H1 (cell line): ENCODE measurements at regions not wholly inside any gene's neighbourhood (a gene's known extent, or its start where the extent isn't known, plus 50 kb on each side); places are given as distances from the start of the nearest gene placed in this dataset.

Source experiments
- CTCF ChIA-PET: fragments of 300-600 bp; sonication (Branson Sonifier 250); formaldehyde crosslinking; loops from one replicate; lab custom pipeline; 2021; ENCODE audit not compliant: partially characterized antibody; lab: Charles Lee
- POLR2A ChIA-PET: fragments of 300-600 bp; sonication (Branson Sonifier 250); formaldehyde crosslinking; loops from one replicate; lab custom pipeline; 2021; ENCODE audit warnings: inconsistent platforms; ENCODE audit not compliant: partially characterized antibody; lab: Charles Lee
- DNase-seq, 2 experiments: peaks; one replicate each; pipeline versions ENCODE4 v3.0.0 to v3.0.0-alpha.2; 2010 to 2022; ENCODE audit warnings: low spot score in 2 of 2, low read depth in 1 of 2, mixed read lengths in 1 of 2
- FAIRE-seq: peaks from 2 replicates; lab custom pipeline; 2011; peaks lifted over from hg19 to GRCh38; lab: Jason Lieb, UNC
- H2AFZ ChIP-seq: 2 replicates; pipeline ENCODE4 v1.8.1; 2012; ENCODE audit warnings: low read length, inconsistent platforms
- H2AK5ac ChIP-seq: 2 replicates; pipeline ENCODE4 v1.6.1; 2013; ENCODE audit warnings: low read depth, low read length
- H2BK120ac ChIP-seq: replicated peaks from 2 replicates; pipeline ENCODE3; 2013; ENCODE audit warnings: low read depth, low read length, inconsistent platforms
- H2BK12ac ChIP-seq: 2 replicates; pipeline ENCODE4 v1.6.1; 2013; ENCODE audit warnings: low read depth, low read length
- H2BK15ac ChIP-seq: 2 replicates; pipeline ENCODE4 v1.6.1; 2013; ENCODE audit warnings: low read length
- H2BK20ac ChIP-seq: 2 replicates; pipeline ENCODE4 v1.6.1; 2013; ENCODE audit warnings: low read length
- H2BK5ac ChIP-seq: 2 replicates; pipeline ENCODE4 v1.6.1; 2013; ENCODE audit warnings: low read depth, low read length
- H3K14ac ChIP-seq: 2 replicates; pipeline ENCODE4 v1.6.1; 2013; ENCODE audit warnings: inconsistent platforms; ENCODE audit not compliant: insufficient read length
- H3K18ac ChIP-seq: 2 replicates; pipeline ENCODE4 v1.6.1; 2013; ENCODE audit warnings: low read length; ENCODE audit errors: extremely low read depth
- H3K23ac ChIP-seq: 2 replicates; pipeline ENCODE4 v1.6.1; 2013; ENCODE audit warnings: inconsistent platforms; ENCODE audit not compliant: insufficient read length
- H3K23me2 ChIP-seq: 2 replicates; pipeline ENCODE4 v1.6.1; 2013; ENCODE audit warnings: low read depth, low read length
- H3K27ac ChIP-seq: 2 replicates; pipeline ENCODE4 v1.6.1; 2011; ENCODE audit warnings: low read depth, low read length, inconsistent platforms
- H3K27me3 ChIP-seq, 4 experiments: replicated peaks in 1 of 4; 1 replicate in 1 of 4; 2 replicates in 3 of 4; pipeline versions ENCODE4 v1.6.1 to v1.8.1; 2011 to 2013; ENCODE audit warnings: low read length in 3 of 4, mild to moderate bottlenecking in 3 of 4, inconsistent platforms in 2 of 4, mixed read lengths in 2 of 4, moderate library complexity in 1 of 4; ENCODE audit not compliant: control insufficient read depth in 3 of 4, insufficient read depth in 3 of 4; ENCODE audit errors: extremely low read depth in 1 of 4
- H3K36me3 ChIP-seq, 4 experiments: 2 replicates each; pipeline versions ENCODE4 v1.6.1 to v1.8.1; 2011 to 2013; ENCODE audit warnings: mild to moderate bottlenecking in 4 of 4, low read length in 3 of 4, moderate library complexity in 2 of 4, control low read depth in 1 of 4, inconsistent platforms in 1 of 4; ENCODE audit not compliant: insufficient read depth in 4 of 4, control insufficient read depth in 2 of 4
- H3K4ac ChIP-seq: replicated peaks from 2 replicates; pipeline ENCODE3; 2013; ENCODE audit warnings: low read length, low read depth, mixed read lengths, inconsistent platforms; ENCODE audit not compliant: insufficient read length
- H3K4me1 ChIP-seq, 4 experiments: replicated peaks in 1 of 4; 1 replicate in 1 of 4; 2 replicates in 3 of 4; pipeline versions ENCODE4 v1.6.1 to v1.8.1; 2011 to 2013; ENCODE audit warnings: low read length in 3 of 4, inconsistent platforms in 2 of 4, mixed read lengths in 1 of 4; ENCODE audit not compliant: insufficient read depth in 4 of 4, control insufficient read depth in 3 of 4
- H3K4me2 ChIP-seq, 2 experiments: 2 replicates each; pipeline versions ENCODE4 v1.6.1 to v1.8.1; 2011 to 2013; ENCODE audit warnings: low read depth in 2 of 2, low read length in 2 of 2, control low read depth in 1 of 2, inconsistent platforms in 1 of 2, mild to moderate bottlenecking in 1 of 2; ENCODE audit not compliant: insufficient read depth in 1 of 2
- H3K4me3 ChIP-seq, 4 experiments: fragments of 200-600, 300-600 bp in 1 of 4; sonication (generic), shearing (Covaris generic), sonication (Bioruptor Twin) in 1 of 4; 2 replicates each; pipeline versions ENCODE4 v1.5.1 to v1.8.1; 2011 to 2016; ENCODE audit warnings: low read length in 4 of 4, low read depth in 3 of 4, control low read depth in 2 of 4, inconsistent platforms in 2 of 4, mild to moderate bottlenecking in 2 of 4, mixed read lengths in 1 of 4, moderate library complexity in 1 of 4; ENCODE audit not compliant: insufficient read depth in 2 of 4; ENCODE audit errors: extremely low read depth in 1 of 4
- H3K56ac ChIP-seq: replicated peaks from 2 replicates; pipeline ENCODE3; 2013; ENCODE audit warnings: low read depth, mild to moderate bottlenecking, mixed read lengths, low read length, inconsistent platforms; ENCODE audit not compliant: insufficient read length
- H3K79me1 ChIP-seq: 2 replicates; pipeline ENCODE4 v1.6.1; 2013; ENCODE audit warnings: low read depth, low read length, control low read depth
- H3K79me2 ChIP-seq, 2 experiments: 2 replicates each; pipeline versions ENCODE4 v1.6.1 to v1.8.1; 2012 to 2013; ENCODE audit warnings: low read length in 2 of 2, mild to moderate bottlenecking in 2 of 2, inconsistent platforms in 1 of 2; ENCODE audit not compliant: insufficient read depth in 2 of 2, control insufficient read depth in 1 of 2
- H3K9ac ChIP-seq, 4 experiments: replicated peaks in 1 of 4; 1 replicate in 1 of 4; 2 replicates in 3 of 4; pipeline versions ENCODE4 v1.6.1 to v1.8.1; 2011 to 2013; ENCODE audit warnings: low read depth in 3 of 4, low read length in 3 of 4, control low read depth in 2 of 4, mild to moderate bottlenecking in 2 of 4, moderate library complexity in 2 of 4, inconsistent platforms in 1 of 4; ENCODE audit errors: extremely low read depth in 1 of 4
- H3K9me3 ChIP-seq, 2 experiments: 2 replicates each; pipeline versions ENCODE4 v1.6.1 to v1.8.1; 2012 to 2013; ENCODE audit warnings: mild to moderate bottlenecking in 2 of 2, moderate library complexity in 2 of 2, control low read depth in 1 of 2, inconsistent platforms in 1 of 2, low read depth in 1 of 2, low read length in 1 of 2, mixed read lengths in 1 of 2; ENCODE audit not compliant: insufficient read depth in 2 of 2
- H4K20me1 ChIP-seq, 2 experiments: replicated peaks in 1 of 2; 2 replicates each; pipeline versions ENCODE3 to v1.8.1; 2011 to 2013; ENCODE audit warnings: inconsistent platforms in 2 of 2, low read length in 2 of 2, mild to moderate bottlenecking in 1 of 2; ENCODE audit not compliant: insufficient read depth in 2 of 2, control insufficient read depth in 1 of 2
- H4K5ac ChIP-seq: 2 replicates; pipeline ENCODE4 v1.6.1; 2013; ENCODE audit warnings: low read length, low read depth, mixed read lengths, inconsistent platforms; ENCODE audit not compliant: insufficient read length
- H4K8ac ChIP-seq: 2 replicates; pipeline ENCODE4 v1.8.0; 2013; ENCODE audit warnings: mild to moderate bottlenecking, moderate library complexity, low read length, inconsistent platforms; ENCODE audit not compliant: insufficient read depth; ENCODE audit errors: extremely low read depth
- H4K91ac ChIP-seq: replicated peaks from 2 replicates; pipeline ENCODE3; 2013; ENCODE audit warnings: low read length, mixed read lengths, inconsistent platforms; ENCODE audit not compliant: insufficient read length
- BRCA1 ChIP-seq: IDR thresholded peaks from 2 replicates; pipeline ENCODE4 v1.6.1; 2012; ENCODE audit warnings: low read depth, low read length, improper control_type of control experiment
- E2F6 ChIP-seq: IDR thresholded peaks from 2 replicates; pipeline ENCODE4 v1.6.1; 2012; ENCODE audit warnings: inconsistent platforms
- MAX ChIP-seq: IDR thresholded peaks from 2 replicates; pipeline ENCODE4 v1.6.1; 2012; ENCODE audit warnings: inconsistent platforms
- WGBS, 2 experiments: shearing (Covaris generic) in 1 of 2; methylation state at CpG; one replicate each; pipeline versions ENCODE4 v1.1.6 to v1.1.7; 2013 to 2015; ENCODE audit warnings: low lambda C conversion rate in 2 of 2, mixed read lengths in 2 of 2, inconsistent platforms in 1 of 2, low coverage in 1 of 2, missing lambda C conversion rate in 1 of 2; ENCODE audit not compliant: insufficient replicate concordance in 2 of 2, insufficient coverage in 1 of 2, insufficient read length in 1 of 2; ENCODE audit errors: extremely low coverage in 1 of 2, missing lambda C conversion rate in 1 of 2; 5-methylcytosine and 5-hydroxymethylcytosine counted together

GRCh38 chr4:57460967-57461366 lies 350.8 kb upstream of the IGFBP7 start:
- H4K20me1 ChIP-seq, result no peaks in the 10 kb centered on the region
- H3K4me2 ChIP-seq, result no peak overlapping the region
- peak; percentile 88 for TF ChIP-seq E2F6
- TF ChIP-seq BRCA1, result no peak
- TF ChIP-seq MAX, result peak; percentile 39; the same call in 1 of the 2 replicates
- H3K4me3 ChIP-seq, result no peak overlapping the region
- H3K4me1 ChIP-seq, result no peaks in the 10 kb centered on the region
- no peak overlapping the region for H4K5ac ChIP-seq
- no peak overlapping the region for H2BK12ac ChIP-seq
- no peak for DNase-seq
- no peak overlapping the region for H4K91ac ChIP-seq
- no peaks in the 10 kb centered on the region for H3K79me2 ChIP-seq
- H3K18ac ChIP-seq, result no peak overlapping the region
- H2AK5ac ChIP-seq, result no peak overlapping the region
- no peak overlapping the region for H2BK120ac ChIP-seq
- WGBS, 2 experiments, result 96% methylated on average over 1 of the region's 1 CpG; no CpG with 5 or more reads in 1 of the 2 experiments
- H3K9me3 ChIP-seq, result no peaks in the 10 kb centered on the region
- no peak overlapping the region for H4K8ac ChIP-seq
- H2AFZ ChIP-seq, result no peak overlapping the region
- ChIA-PET CTCF (interaction anchor here (1.7 to 2.3 kb wide), 3 partner anchors 8 to 297 kb away, joined by 5 to 11 read pairs (median 6); no protein-coding TSS in a partner anchor), POLR2A (no interaction called here)
- H2BK5ac ChIP-seq, result no peak overlapping the region
- H3K27me3 ChIP-seq, result no peaks in the 10 kb centered on the region
- H3K56ac ChIP-seq, result no peak overlapping the region
- H3K23me2 ChIP-seq, result no peaks in the 10 kb centered on the region
- no peaks in the 10 kb centered on the region for H3K79me1 ChIP-seq
- no peak overlapping the region for H3K9ac ChIP-seq
- H3K14ac ChIP-seq, result no peak overlapping the region
- H2BK20ac ChIP-seq, result no peak overlapping the region
- H3K36me3 ChIP-seq, result no peaks in the 10 kb centered on the region
- no peak overlapping the region for H3K23ac ChIP-seq
- FAIRE-seq, result no peak
- H3K4ac ChIP-seq, result no peak overlapping the region
- H2BK15ac ChIP-seq, result no peak overlapping the region
- H3K27ac ChIP-seq, result no peak overlapping the region
